Mesenchymal stem cell (in vitro differentiated cells and primary cell): ENCODE measurements at regions not wholly inside any gene's neighbourhood (a gene's known extent, or its start where the extent isn't known, plus 50 kb on each side); places are given as distances from the start of the nearest gene placed in this dataset.

Source experiments
- DNase-seq: peaks from one replicate; pipeline ENCODE4 v3.0.0-alpha.2; 2013
- H2AFZ ChIP-seq: one replicate; pipeline ENCODE4 v1.6.1; 2013; ENCODE audit warnings: low read depth, mild to moderate bottlenecking, control low read depth, inconsistent platforms, low read length, moderate library complexity
- H2AK5ac ChIP-seq: 2 replicates; pipeline ENCODE4 v1.6.1; 2013; ENCODE audit warnings: low read length, moderate library complexity, mild to moderate bottlenecking, inconsistent platforms; ENCODE audit not compliant: severe bottlenecking
- H2BK120ac ChIP-seq: one replicate; pipeline ENCODE4 v1.6.1; 2013; ENCODE audit warnings: low read depth, mild to moderate bottlenecking, inconsistent platforms, low read length, moderate library complexity
- H2BK12ac ChIP-seq, 2 experiments: one replicate each; pipeline ENCODE4 v1.6.1; 2013; ENCODE audit warnings: inconsistent platforms in 2 of 2, low read length in 2 of 2, mild to moderate bottlenecking in 2 of 2, moderate library complexity in 2 of 2, control low read depth in 1 of 2
- H2BK15ac ChIP-seq: one replicate; pipeline ENCODE4 v1.6.1; 2013; ENCODE audit warnings: mild to moderate bottlenecking, low read depth, inconsistent platforms; ENCODE audit not compliant: poor library complexity, severe bottlenecking
- H2BK5ac ChIP-seq: 2 replicates; pipeline ENCODE4 v1.6.1; 2013; ENCODE audit warnings: low read depth, mild to moderate bottlenecking, low read length, control low read depth, inconsistent platforms; ENCODE audit not compliant: poor library complexity, severe bottlenecking
- H3K14ac ChIP-seq, 2 experiments: one replicate each; pipeline ENCODE4 v1.6.1; 2013; ENCODE audit warnings: inconsistent platforms in 2 of 2, low read length in 2 of 2, control low read depth in 1 of 2, mild to moderate bottlenecking in 1 of 2, moderate library complexity in 1 of 2
- H3K18ac ChIP-seq, 2 experiments: one replicate each; pipeline ENCODE4 v1.6.1; 2013; ENCODE audit warnings: inconsistent platforms in 2 of 2, low read length in 2 of 2, control low read depth in 1 of 2, low read depth in 1 of 2, mild to moderate bottlenecking in 1 of 2
- H3K23ac ChIP-seq, 2 experiments: one replicate each; pipeline ENCODE4 v1.6.1; 2013; ENCODE audit warnings: inconsistent platforms in 2 of 2, low read length in 2 of 2, mild to moderate bottlenecking in 2 of 2, moderate library complexity in 2 of 2, control low read depth in 1 of 2
- H3K27ac ChIP-seq: 2 replicates; pipeline ENCODE4 v1.5.1; 2013; ENCODE audit warnings: mild to moderate bottlenecking, moderate library complexity, low read length, control low read depth, inconsistent platforms; ENCODE audit not compliant: poor library complexity, severe bottlenecking
- H3K27me3 ChIP-seq, 2 experiments: 2 replicates each; pipeline versions ENCODE4 v1.6.1 to v1.7.0; 2013; ENCODE audit warnings: low read length in 2 of 2, mild to moderate bottlenecking in 2 of 2, moderate library complexity in 2 of 2, control low read depth in 1 of 2, inconsistent platforms in 1 of 2; ENCODE audit not compliant: control insufficient read depth in 1 of 2, insufficient read depth in 1 of 2
- H3K36me3 ChIP-seq, 2 experiments: 2 replicates each; pipeline versions ENCODE4 v1.6.1 to v1.7.0; 2013; ENCODE audit warnings: low read length in 2 of 2, control low read depth in 1 of 2, inconsistent platforms in 1 of 2, low read depth in 1 of 2, mild to moderate bottlenecking in 1 of 2; ENCODE audit not compliant: insufficient read depth in 2 of 2, control insufficient read depth in 1 of 2
- H3K4ac ChIP-seq, 2 experiments: one replicate each; pipeline ENCODE4 v1.6.1; 2013; ENCODE audit warnings: inconsistent platforms in 2 of 2, low read length in 2 of 2, mild to moderate bottlenecking in 2 of 2, moderate library complexity in 2 of 2, control low read depth in 1 of 2, low read depth in 1 of 2
- H3K4me1 ChIP-seq: 2 replicates; pipeline ENCODE4 v1.6.1; 2013; ENCODE audit warnings: low read depth, low read length, control low read depth; ENCODE audit not compliant: control insufficient read depth, insufficient read depth
- H3K4me2 ChIP-seq: 2 replicates; pipeline ENCODE4 v1.6.1; 2013; ENCODE audit warnings: low read length, mild to moderate bottlenecking, inconsistent platforms; ENCODE audit not compliant: poor library complexity, severe bottlenecking
- H3K4me3 ChIP-seq, 2 experiments: 2 replicates each; pipeline versions ENCODE4 v1.5.1 to v1.7.0; 2013; ENCODE audit warnings: low read length in 2 of 2, mild to moderate bottlenecking in 2 of 2, control low read depth in 1 of 2, low read depth in 1 of 2; ENCODE audit not compliant: insufficient read depth in 1 of 2
- H3K79me1 ChIP-seq: replicated peaks from 2 replicates; pipeline ENCODE4 v1.6.1; 2013; ENCODE audit warnings: mild to moderate bottlenecking, control low read depth, low read length, inconsistent platforms; ENCODE audit not compliant: poor library complexity, severe bottlenecking
- H3K9ac ChIP-seq: 2 replicates; pipeline ENCODE4 v1.7.0; 2013; ENCODE audit warnings: mild to moderate bottlenecking, low read length, moderate library complexity
- H3K9me3 ChIP-seq: 2 replicates; pipeline ENCODE4 v1.7.0; 2013; ENCODE audit warnings: mild to moderate bottlenecking, low read length; ENCODE audit not compliant: control insufficient read depth
- H4K8ac ChIP-seq: one replicate; pipeline ENCODE4 v1.6.1; 2013; ENCODE audit warnings: inconsistent platforms, mild to moderate bottlenecking, low read length, moderate library complexity
- H4K91ac ChIP-seq: one replicate; pipeline ENCODE4 v1.6.1; 2013; ENCODE audit warnings: mild to moderate bottlenecking, low read length, inconsistent platforms
- WGBS: methylation state at CpG from one replicate; pipeline ENCODE4 v1.1.7; 2013; ENCODE audit warnings: mixed read lengths; 5-methylcytosine and 5-hydroxymethylcytosine counted together

DNA sequence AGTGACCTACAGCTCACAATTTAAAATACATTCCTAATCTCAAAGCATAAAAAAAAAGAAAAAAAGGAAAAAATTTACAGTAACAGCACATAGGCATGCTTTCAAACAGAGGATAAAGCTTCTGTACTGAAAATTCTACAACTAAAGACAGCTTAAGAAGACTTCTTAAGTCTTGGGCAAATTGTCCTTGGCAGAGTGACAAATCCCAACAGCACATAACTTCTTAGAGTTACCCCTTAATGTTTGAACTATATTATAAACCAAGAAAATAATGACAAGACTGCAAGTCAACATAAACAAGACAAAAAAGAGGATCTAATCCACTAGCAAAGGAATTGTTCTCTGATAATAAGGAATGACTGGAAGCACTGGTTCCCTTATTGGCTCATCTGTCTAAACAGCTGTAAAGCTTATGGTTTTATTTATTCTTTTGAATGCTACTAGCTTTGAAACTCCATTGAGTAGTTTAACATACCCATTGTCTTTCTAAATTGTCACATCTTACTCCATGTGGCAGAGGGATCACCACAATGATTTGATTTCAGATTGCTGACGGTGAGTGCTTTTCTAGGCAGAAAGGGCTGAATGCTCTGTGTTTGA lies 1576.8 kb upstream of the GOT2 start:
- Histone ChIP-seq H3K9me3 (peaks cover 7% of the 10 kb centered on the region), H3K27ac (no peak overlapping the region), H3K9ac (no peak overlapping the region), H2BK12ac (no peak overlapping the region), H3K18ac (no peak overlapping the region), H2BK120ac (no peak overlapping the region), H2BK15ac (no peak overlapping the region), H3K36me3 (no peaks in the 10 kb centered on the region), H3K27me3 (no peaks in the 10 kb centered on the region), H4K8ac (no peak overlapping the region), H2AFZ (no peak overlapping the region), H3K4me3 (no peak overlapping the region), H2BK5ac (no peak overlapping the region), H3K4ac (no peak overlapping the region), H3K4me1 (no peaks in the 10 kb centered on the region), H2AK5ac (no peak overlapping the region), H3K79me1 (no peaks in the 10 kb centered on the region), H3K14ac (no peak overlapping the region), H4K91ac (no peak overlapping the region), H3K23ac (no peak overlapping the region), H3K4me2 (no peak overlapping the region)
- no peak for DNase-seq
- WGBS: 80% methylated on average over 1 of the region's 1 CpG

DNA sequence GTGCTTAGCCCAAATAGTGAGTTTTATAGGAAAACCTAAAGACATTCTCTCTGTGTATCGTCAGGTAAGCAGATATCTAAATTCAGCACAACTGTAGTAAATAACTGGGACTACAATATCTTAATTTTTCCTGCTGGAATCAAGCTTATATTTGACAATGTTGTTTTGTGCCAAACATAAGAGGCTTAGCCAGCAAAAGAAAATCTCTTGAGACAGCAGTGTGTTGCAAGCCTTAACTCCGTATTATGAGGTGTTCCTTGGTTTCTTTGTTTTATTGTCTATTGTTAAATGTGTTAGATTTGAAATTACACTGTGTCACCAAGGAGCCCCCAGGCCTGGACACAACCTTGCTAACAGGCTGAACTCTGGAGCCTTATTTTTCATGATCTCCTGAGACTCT lies 1570.6 kb upstream of the GOT2 start:
- Histone ChIP-seq H3K4me2 (no peak overlapping the region), H2BK15ac (no peak overlapping the region), H3K9me3 (peaks cover 7% of the 10 kb centered on the region), H3K4me3 (no peak overlapping the region), H3K9ac (no peak overlapping the region), H3K18ac (no peak overlapping the region), H2AK5ac (no peak overlapping the region), H2BK120ac (no peak overlapping the region), H3K36me3 (no peaks in the 10 kb centered on the region), H3K14ac (no peak overlapping the region), H3K4me1 (no peaks in the 10 kb centered on the region), H2AFZ (no peak overlapping the region), H4K8ac (no peak overlapping the region), H3K79me1 (no peaks in the 10 kb centered on the region), H3K23ac (no peak overlapping the region), H3K4ac (no peak overlapping the region), H3K27me3 (no peaks in the 10 kb centered on the region), H2BK12ac (no peak overlapping the region), H2BK5ac (no peak overlapping the region), H4K91ac (no peak overlapping the region), H3K27ac (no peak overlapping the region)
- no peak for DNase-seq
- WGBS: 0% methylated on average over 1 of the region's 2 CpGs

DNA sequence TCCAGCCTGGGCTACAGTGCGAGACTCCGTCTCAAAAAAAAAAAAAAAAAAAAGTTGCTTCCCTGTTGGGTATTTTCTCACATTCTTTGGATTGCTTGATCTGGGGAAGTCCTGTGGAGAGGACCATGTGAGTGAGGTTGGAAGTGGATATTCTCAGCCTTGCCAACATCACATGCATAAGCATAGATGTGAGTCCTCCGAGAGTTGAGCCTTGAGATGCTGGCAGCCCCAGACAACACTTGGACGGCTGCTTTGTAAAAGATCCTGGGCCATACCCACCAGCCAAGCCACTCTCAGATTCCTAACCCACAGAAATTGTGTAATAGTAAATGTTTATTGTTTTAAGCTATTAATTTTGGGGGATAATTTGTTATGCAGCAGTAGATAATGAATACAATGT lies 1570.0 kb upstream of the GOT2 start:
- no peak overlapping the region for H3K9ac ChIP-seq
- WGBS: 92% methylated on average over 2 of the region's 4 CpGs
- no peak overlapping the region for H4K8ac ChIP-seq
- DNase-seq: no peak
- no peak overlapping the region for H2AK5ac ChIP-seq
- no peak overlapping the region for H3K14ac ChIP-seq
- H3K4me2 ChIP-seq: no peak overlapping the region
- no peak overlapping the region for H2BK15ac ChIP-seq
- no peak overlapping the region for H3K4ac ChIP-seq
- H3K36me3 ChIP-seq: no peaks in the 10 kb centered on the region
- no peak overlapping the region for H3K18ac ChIP-seq
- H2AFZ ChIP-seq: no peak overlapping the region
- no peaks in the 10 kb centered on the region for H3K4me1 ChIP-seq
- no peak overlapping the region for H2BK12ac ChIP-seq
- no peaks in the 10 kb centered on the region for H3K79me1 ChIP-seq
- no peak overlapping the region for H3K4me3 ChIP-seq
- H3K27ac ChIP-seq: no peak overlapping the region
- no peak overlapping the region for H2BK5ac ChIP-seq
- H3K23ac ChIP-seq: no peak overlapping the region
- H3K9me3 ChIP-seq: peaks cover 10% of the 10 kb centered on the region
- H2BK120ac ChIP-seq: no peak overlapping the region
- no peaks in the 10 kb centered on the region for H3K27me3 ChIP-seq
- no peak overlapping the region for H4K91ac ChIP-seq

DNA sequence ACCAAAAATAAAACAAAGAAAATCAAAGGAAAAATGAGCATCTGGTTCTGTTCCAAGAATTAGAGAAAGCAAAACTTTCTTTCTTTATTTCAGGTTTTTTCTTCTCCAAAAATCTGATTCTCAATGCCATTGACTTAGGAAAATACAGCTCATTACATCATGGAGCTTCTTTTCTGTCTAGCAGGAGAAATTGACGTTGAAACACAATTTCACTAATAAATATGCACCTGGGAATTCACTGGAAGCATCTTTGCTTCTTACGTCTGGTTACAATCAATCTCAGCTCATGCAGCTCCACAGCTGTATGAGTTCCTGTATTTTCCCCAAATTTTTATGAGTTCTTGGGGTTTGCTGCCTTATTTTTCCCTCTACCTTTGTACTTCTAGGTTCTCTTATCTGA lies 1568.6 kb upstream of the GOT2 start:
- H3K23ac ChIP-seq: no peak overlapping the region

More for the DNA sequence above, 1568.6 kb upstream of the GOT2 start:
- WGBS: 63% methylated on average over 2 of the region's 2 CpGs
- H2BK12ac ChIP-seq: no peak overlapping the region
- H3K4me2 ChIP-seq: no peak overlapping the region
- no peak overlapping the region for H2BK120ac ChIP-seq
- H3K36me3 ChIP-seq: no peaks in the 10 kb centered on the region
- no peak overlapping the region for H3K4ac ChIP-seq
- DNase-seq: no peak
- no peak overlapping the region for H2AK5ac ChIP-seq
- H2BK15ac ChIP-seq: no peak overlapping the region
- H3K9me3 ChIP-seq: peaks cover 4% of the 10 kb centered on the region
- H4K91ac ChIP-seq: no peak overlapping the region
- no peak overlapping the region for H3K4me3 ChIP-seq
- no peak overlapping the region for H3K9ac ChIP-seq
- H3K27ac ChIP-seq: no peak overlapping the region
- no peaks in the 10 kb centered on the region for H3K27me3 ChIP-seq
- no peak overlapping the region for H2BK5ac ChIP-seq
- H3K4me1 ChIP-seq: no peaks in the 10 kb centered on the region
- H3K14ac ChIP-seq: no peak overlapping the region
- no peak overlapping the region for H2AFZ ChIP-seq
- no peak overlapping the region for H3K18ac ChIP-seq
- no peak overlapping the region for H4K8ac ChIP-seq
- no peaks in the 10 kb centered on the region for H3K79me1 ChIP-seq
